ENCODE measurements at regions not wholly inside any gene's neighbourhood (a gene's known extent, or its start where the extent isn't known, plus 50 kb on each side); places are given as distances from the start of the nearest gene placed in this dataset.
"Not testable (repeated sequence)": the region's sequence is repeated elsewhere in the genome, so short reads cannot be mapped to it uniquely, and the experiment has no call there.

DNA sequence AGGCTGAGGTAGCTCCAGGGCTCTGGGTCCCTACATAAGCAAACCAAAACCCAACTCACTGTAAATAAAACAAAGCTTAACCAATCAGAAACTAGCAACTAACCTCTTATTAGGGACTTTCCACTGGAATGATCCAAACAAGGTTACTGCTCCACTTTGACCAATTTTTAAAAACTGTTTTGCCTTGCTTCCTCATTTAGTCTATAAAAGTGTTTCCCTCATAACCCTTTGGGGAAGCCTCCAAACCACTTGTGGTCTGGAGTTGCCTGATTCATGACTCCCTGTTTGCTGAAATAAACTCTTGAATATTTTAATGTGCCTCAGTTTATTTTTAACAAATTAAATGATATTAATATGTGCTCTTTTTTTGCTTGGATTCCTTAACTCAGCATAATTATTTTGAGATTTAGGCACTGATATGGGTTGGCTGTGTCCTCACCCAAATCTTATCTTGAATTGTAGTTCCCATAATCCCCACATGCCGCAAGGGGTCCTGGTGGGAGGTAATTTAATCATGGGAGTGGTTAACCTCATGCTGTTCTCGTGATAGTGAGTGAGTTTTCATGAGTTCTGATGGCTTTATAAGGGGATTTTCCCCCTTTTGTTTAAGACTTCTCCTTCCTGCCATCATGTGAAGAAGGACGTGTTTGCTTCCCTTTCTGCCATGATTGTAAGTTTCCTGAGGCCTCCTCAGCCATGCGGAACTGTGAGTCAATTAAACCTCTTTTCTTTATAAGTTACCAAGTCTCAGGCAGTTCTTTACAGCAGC lies 90.6 kb downstream of the CD200R1L start:
- Histone ChIP-seq H3K4me1 (ENCODE audit: insufficient read depth, low read length, poor library complexity, severe bottlenecking) (no peaks in the 10 kb centered on the region), H4K20me1 (ENCODE audit: insufficient read depth, low read length) (no peaks in the 10 kb centered on the region), H3K9me2 (ENCODE audit: insufficient read depth, low read length) (no peaks in the 10 kb centered on the region), H3K27ac (ENCODE audit: low read depth, low read length, poor library complexity, severe bottlenecking) (no peak overlapping the region), H3K79me2 (ENCODE audit: insufficient read depth, low read depth, low read length) (no peaks in the 10 kb centered on the region), H3K9me3 (ENCODE audit: low read length) (peaks cover 20% of the 10 kb centered on the region; the same call in 1 of the 2 replicates), H3K36me3 (ENCODE audit: insufficient read depth, low read length) (no peaks in the 10 kb centered on the region), H2AFZ (ENCODE audit: low read length) (no peak overlapping the region), H3K4me3 (ENCODE audit: low read depth, low read length, poor library complexity, severe bottlenecking) (no peak overlapping the region), H3K4me2 (ENCODE audit: low read length) (no peak overlapping the region)
- ChIA-PET CTCF (ENCODE audit: unreplicated experiment) (no interaction called here), POLR2A (interaction anchor here (0.7 kb wide), 1 partner anchor 10 kb away, joined by 4 read pairs; no protein-coding TSS in a partner anchor)
- BruUV-seq (replicated peaks), result no TSS peak
- TF ChIP-seq CTCF (conservative IDR thresholded peaks at IDR 0.05; ENCODE audit: low read length), result no peak
- no peak for TF ChIP-seq EZH2phosphoT487 (IDR thresholded peaks at IDR 0.05; ENCODE audit: borderline replicate concordance, low read depth, low read length)
- intact Hi-C loops (cut with micrococcal nuclease; ENCODE audit: unreplicated experiment), result no loop called here
- no peak for DNase-seq (ENCODE audit: low spot score)

GRCh38 chr3:112755046-112755445 lies 91.6 kb downstream of the CD200R1L start:
- H3K4me3 ChIP-seq (ENCODE audit: low read depth, low read length, poor library complexity, severe bottlenecking); BruUV-seq (replicated peaks); H3K9me2 ChIP-seq (ENCODE audit: insufficient read depth, low read length); CTCF ChIA-PET (ENCODE audit: unreplicated experiment); H4K20me1 ChIP-seq (ENCODE audit: insufficient read depth, low read length); H3K36me3 ChIP-seq (ENCODE audit: insufficient read depth, low read length); intact Hi-C loops (cut with micrococcal nuclease; ENCODE audit: unreplicated experiment); H3K79me2 ChIP-seq (ENCODE audit: insufficient read depth, low read depth, low read length); H3K4me2 ChIP-seq (ENCODE audit: low read length); H3K4me1 ChIP-seq (ENCODE audit: insufficient read depth, low read length, poor library complexity, severe bottlenecking); DNase-seq (ENCODE audit: low spot score); H3K27ac ChIP-seq (ENCODE audit: low read depth, low read length, poor library complexity, severe bottlenecking); H2AFZ ChIP-seq (ENCODE audit: low read length): not testable (repeated sequence)
- POLR2A ChIA-PET, result interaction anchor here (0.7 kb wide), 1 partner anchor 9 kb away, joined by 4 read pairs; no protein-coding TSS in a partner anchor
- peaks cover 20% of the 10 kb centered on the region; the same call in 1 of the 2 replicates for H3K9me3 ChIP-seq (ENCODE audit: low read length)

DNA sequence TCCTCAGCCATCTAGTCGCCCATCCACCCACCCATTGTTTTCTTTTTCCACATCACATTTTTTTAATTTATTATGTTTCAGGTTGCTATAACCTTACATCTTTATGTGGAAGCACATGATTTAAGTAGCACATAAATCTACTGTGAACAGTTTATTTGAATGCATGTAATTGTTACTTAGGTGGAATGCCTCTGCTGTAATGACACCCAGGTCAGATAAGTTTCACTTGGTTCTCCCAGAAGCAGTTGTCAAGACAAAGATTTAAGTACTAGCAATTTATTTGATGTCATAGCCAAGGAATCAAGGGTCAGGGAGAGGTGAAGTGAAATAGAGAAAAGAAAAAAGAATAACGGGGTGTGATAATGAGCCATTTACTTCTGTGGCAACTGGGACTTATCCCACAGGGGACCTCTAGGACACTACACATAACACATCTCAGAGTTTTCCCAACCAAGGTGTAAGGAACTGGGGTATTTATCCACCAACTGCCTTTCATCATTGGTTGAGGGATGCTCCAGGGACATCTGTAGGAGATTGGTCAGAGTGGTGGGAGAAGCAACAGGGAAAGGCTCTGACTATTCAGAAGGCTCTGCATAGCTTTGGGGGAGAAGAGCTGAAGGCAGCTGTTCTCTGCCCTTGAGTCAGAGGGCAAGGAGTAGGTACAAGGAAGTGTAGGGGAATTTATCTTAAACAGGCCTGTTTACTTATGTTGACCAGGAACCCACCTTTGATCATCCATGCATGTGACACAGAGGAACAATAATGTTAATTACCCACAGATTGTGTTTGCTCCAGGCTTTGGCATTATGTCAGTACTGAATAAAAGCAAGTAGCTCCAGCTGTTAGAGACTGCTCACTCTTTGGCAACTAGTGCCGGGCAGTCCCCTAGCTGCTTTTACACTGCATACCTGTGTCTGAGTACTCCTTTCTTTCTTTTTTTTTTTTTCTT lies 94.8 kb downstream of the CD200R1L start:
- H3K79me2 ChIP-seq (ENCODE audit: insufficient read depth, low read depth, low read length), result no peaks in the 10 kb centered on the region
- CTCF ChIA-PET (ENCODE audit: unreplicated experiment), result no interaction called here
- no peak overlapping the region for H2AFZ ChIP-seq (ENCODE audit: low read length)
- peaks cover 11% of the 10 kb centered on the region; the same call in 1 of the 2 replicates for H3K9me3 ChIP-seq (ENCODE audit: low read length)
- H3K27ac ChIP-seq (ENCODE audit: low read depth, low read length, poor library complexity, severe bottlenecking), result no peak overlapping the region
- H3K4me3 ChIP-seq (ENCODE audit: low read depth, low read length, poor library complexity, severe bottlenecking), result no peak overlapping the region
- intact Hi-C loops (cut with micrococcal nuclease; ENCODE audit: unreplicated experiment), result no loop called here
- no TSS peak for BruUV-seq (replicated peaks)
- no peak for TF ChIP-seq CTCF (conservative IDR thresholded peaks at IDR 0.05; ENCODE audit: low read length)
- TF ChIP-seq EZH2phosphoT487 (IDR thresholded peaks at IDR 0.05; ENCODE audit: borderline replicate concordance, low read depth, low read length), result no peak
- POLR2A ChIA-PET, result interaction anchor here (0.5 to 4.8 kb wide), 3 partner anchors 8 to 21 kb away, joined by 3 to 29 read pairs (median 7); no protein-coding TSS in a partner anchor
- no peak overlapping the region for H3K4me2 ChIP-seq (ENCODE audit: low read length)
- no peak for DNase-seq (ENCODE audit: low spot score)
- no peaks in the 10 kb centered on the region for H4K20me1 ChIP-seq (ENCODE audit: insufficient read depth, low read length)
- H3K36me3 ChIP-seq (ENCODE audit: insufficient read depth, low read length), result no peaks in the 10 kb centered on the region
- no peaks in the 10 kb centered on the region for H3K4me1 ChIP-seq (ENCODE audit: insufficient read depth, low read length, poor library complexity, severe bottlenecking)
- no peaks in the 10 kb centered on the region for H3K9me2 ChIP-seq (ENCODE audit: insufficient read depth, low read length)
